Stimulated activated CD8-positive, alpha-beta memory T cell treated with anti-CD3 and anti-CD28 coated beads, Interleukin-15, amount 100 ng/mL, for 1 hour (primary cell): ENCODE measurements at regions not wholly inside any gene's neighbourhood (a gene's known extent, or its start where the extent isn't known, plus 50 kb on each side); places are given as distances from the start of the nearest gene placed in this dataset.

Experiments used
- DNase-seq: peaks from one replicate; pipeline ENCODE4 v3.0.0-alpha.2; 2020; ENCODE audit warnings: low read depth

- no peak for DNase-seq
Measured at GRCh38 chr5:61966296-61966955, 339.6 kb upstream of the KIF2A start.

DNA sequence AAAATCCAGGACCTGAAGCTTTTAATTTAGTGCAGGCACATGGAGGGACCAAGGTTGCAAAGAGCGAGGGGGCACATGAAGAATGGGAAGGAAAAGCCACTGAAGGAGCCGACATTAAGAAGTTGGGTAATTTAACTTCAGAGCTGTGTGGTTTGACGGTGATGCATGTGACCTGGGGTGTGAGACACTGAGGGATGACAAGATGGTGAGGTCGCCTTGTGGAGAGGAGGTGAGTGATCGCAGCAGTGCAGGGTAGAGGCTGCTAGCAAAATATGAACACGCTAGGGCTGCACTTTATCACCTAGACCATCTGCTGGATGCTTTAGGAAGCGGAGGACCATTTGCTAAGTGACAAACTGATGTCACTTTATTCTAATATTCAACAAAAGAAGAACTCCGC lies 339.0 kb upstream of the KIF2A start:
- no peak for DNase-seq

- no peak for DNase-seq
Measured at GRCh38 chr5:61967681-61968080, 338.3 kb upstream of the KIF2A start.

DNA sequence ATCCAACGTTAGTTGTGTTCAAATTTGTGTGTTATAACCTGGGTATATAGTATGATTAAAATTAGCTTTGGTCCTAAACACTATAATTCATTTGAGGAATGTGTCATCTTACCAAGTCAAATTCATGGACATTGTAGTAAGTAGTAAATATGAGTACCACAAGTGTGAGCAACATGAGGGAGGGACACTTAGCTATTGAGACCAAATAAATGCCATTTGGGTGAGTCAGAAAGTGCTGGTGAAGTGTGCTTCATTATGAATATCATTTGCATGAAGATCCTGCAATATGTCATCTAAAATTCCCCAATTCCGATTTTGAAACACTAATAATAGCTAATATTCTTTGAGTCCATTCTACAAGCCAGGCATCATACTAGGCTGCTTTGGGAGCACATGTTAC lies 336.7 kb upstream of the KIF2A start:
- no peak for DNase-seq

GRCh38 chr5:61969755-61970154 lies 336.3 kb upstream of the KIF2A start:
- DNase-seq, result no peak

GRCh38 chr5:61970218-61970617 lies 335.8 kb upstream of the KIF2A start:
- no peak for DNase-seq

GRCh38 chr5:61974680-61975079 lies 331.3 kb upstream of the KIF2A start:
- DNase-seq, result no peak

- no peak for DNase-seq
Measured at GRCh38 chr5:61981886-61982285, 324.1 kb upstream of the KIF2A start.

- no peak for DNase-seq
Measured at GRCh38 chr5:61991430-61991829, 314.6 kb upstream of the KIF2A start.

- no peak for DNase-seq
Measured at GRCh38 chr5:61991866-61992265, 314.1 kb upstream of the KIF2A start.

- no peak for DNase-seq
Measured at GRCh38 chr5:61993295-61993927, 312.6 kb upstream of the KIF2A start.

DNA sequence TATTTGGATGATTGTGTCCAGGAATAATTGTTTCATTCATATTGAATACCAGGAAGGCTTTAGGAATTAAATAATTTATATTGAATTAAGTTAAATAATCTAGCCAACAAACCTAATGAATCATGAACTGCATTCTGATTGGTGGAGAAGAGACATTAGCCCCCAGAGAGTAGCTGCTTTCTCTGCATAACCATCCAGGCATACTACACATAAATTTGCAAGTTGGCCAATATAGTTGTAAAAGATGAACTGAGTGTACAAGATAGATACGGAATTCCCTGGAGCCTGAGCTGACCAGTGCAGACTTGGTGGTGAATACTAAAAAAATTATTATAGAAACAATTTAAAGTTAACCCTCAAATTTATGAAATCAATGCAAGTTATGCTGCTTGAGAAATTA lies 311.8 kb upstream of the KIF2A start:
- DNase-seq, result no peak

GRCh38 chr5:61995486-61995885 lies 310.5 kb upstream of the KIF2A start:
- DNase-seq, result no peak

DNA sequence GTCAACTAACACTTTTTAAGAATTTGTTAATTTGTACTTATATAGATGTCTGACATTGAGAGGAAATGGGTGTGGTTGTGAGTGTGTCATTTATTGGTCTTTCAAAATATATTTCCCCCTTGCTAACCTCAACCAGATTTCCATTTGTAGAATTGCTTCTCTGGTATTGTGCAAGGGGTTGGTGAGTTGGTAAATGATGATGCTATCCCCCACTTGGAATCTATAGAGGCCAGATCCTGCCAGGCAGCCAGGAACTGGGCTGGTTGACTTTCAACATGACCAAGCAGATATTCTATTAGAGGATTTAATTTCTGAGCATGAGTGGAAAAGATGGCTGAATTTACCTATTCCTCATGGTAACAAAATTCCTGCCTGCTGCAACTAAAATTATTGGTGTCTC lies 306.6 kb upstream of the KIF2A start:
- DNase-seq, result no peak

DNA sequence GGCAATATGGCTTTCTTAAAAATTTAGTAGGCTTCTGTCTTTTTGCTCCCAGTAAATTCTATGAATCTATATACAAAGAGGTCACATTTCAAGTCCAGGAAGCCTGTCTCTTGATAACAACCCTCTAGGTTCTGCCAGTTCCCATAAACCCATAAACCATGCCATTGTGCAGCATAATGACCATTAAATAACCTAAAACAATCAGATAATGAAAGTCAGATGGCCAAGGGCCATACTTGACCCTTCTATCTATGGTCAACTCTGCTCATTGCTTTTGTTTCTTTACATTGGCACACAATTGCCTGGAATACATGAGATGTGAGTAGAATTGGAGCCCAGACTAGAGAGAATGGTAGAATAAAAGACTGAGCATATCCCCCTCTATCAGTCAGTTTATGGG lies 305.4 kb upstream of the KIF2A start:
- DNase-seq, result no peak

DNA sequence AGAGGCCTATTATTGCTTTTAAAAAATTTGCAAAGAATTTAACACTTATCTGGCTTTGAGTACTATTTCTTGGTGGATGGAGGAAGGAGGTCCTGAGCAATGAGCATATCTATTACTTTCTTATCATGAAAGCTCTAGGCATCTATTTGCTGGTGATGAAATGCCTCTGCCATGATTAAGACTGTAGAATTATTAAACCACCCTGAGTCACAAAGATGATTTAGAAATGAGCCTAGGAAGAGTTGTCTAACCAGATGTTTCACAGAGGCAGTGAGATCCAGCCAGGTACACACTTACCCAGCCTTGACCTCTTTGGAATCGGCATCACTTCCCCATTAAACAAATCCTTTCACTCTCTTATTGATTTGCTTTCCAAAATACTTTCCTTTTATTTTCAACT lies 304.4 kb upstream of the KIF2A start:
- no peak for DNase-seq

- DNase-seq, result no peak
Measured at GRCh38 chr5:62002436-62002835, 303.6 kb upstream of the KIF2A start.

DNA sequence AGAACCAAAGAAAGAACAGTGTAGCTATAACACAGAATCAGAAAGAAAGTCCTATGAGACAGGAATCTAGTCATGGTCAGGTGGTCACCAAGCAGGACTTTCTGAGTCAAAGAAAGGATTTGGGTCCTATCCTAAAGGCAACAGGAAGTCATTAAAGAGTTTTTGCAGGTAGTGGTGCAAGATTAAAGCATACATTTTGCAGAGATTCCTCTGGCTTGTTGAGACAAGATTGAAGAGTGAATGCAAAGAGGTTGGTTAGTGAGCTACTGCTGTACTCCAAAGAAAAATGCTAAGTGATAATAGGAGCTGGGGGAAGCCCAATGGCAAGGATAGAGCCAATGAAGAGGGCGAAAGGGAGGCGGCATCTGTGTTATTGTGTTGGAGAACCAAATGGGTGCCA lies 300.5 kb upstream of the KIF2A start:
- DNase-seq, result no peak

GRCh38 chr5:62007457-62007856 lies 298.5 kb upstream of the KIF2A start:
- no peak for DNase-seq

DNA sequence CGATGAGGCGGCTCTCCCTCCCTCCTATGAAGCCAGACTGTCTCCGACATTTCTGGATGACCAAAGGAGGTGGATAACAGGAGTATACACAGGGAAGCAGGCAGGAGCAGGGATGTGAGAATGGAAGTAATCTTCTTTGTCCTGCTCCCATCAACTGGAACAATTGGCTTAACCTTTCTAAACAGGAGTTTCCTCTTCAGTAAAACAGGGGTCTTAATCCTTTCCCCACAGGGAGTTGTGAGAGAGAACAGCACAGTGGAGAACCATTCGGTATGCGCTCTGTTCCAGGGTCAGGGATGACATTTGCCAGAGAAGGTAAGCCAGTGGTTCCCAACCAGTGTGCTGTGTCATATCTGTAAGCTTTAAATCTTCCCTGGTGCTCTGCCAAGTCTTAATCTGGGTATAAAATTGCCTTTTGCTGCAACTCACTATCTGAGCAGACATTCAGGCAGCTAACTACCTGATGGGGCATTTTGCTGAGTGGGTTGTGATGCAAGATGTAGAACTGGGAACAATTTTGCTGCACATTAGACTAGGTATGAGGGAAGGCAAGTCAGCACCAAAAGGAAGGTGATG lies 294.8 kb upstream of the KIF2A start:
- DNase-seq, result no peak

GRCh38 chr5:62017092-62017491 lies 288.9 kb upstream of the KIF2A start:
- DNase-seq, result no peak

- no peak for DNase-seq
Measured at GRCh38 chr5:62029303-62029702, 276.7 kb upstream of the KIF2A start.

DNA sequence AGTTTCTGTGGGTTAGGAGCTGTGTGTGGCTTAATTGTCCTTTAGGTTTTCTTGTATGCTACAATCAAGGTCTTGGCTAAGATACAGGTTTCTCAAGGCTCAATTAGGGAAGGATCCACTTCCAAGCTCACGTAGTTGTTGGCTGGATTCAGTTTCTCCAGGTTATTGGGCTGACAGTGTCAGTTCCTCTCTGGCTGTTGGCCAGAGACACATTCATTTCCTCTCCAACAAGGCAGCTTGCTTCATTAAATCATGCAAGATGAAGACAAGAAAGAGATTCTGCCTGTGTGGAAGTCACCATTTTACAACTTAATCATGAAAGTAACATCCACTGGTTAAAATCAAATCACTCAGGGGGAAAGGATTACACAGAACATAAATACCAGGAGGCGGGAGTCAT lies 275.7 kb upstream of the KIF2A start:
- DNase-seq, result no peak

DNA sequence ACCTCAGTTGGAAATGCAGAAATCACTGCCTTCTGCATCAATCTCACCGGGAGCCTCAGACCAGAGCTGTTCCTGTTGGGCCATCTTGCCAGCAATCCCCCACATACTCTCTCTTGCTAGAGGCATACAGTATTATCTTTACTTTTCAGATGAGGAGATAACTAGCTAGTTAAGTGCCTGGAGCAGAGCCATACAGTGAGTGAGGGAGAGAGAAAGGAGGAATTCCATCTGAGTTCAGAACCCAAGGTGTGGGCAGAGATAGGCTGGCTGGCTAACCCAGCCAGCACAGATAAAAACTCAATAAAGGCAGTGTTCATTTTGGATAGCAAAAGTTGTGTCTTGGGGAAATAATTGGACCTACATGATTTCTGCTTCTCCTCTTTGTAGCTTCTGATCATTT lies 268.0 kb upstream of the KIF2A start:
- DNase-seq, result no peak
